ENCODE measurements at regions not wholly inside any gene's neighbourhood (a gene's known extent, or its start where the extent isn't known, plus 50 kb on each side); places are given as distances from the start of the nearest gene placed in this dataset.
"Not testable (repeated sequence)": the region's sequence is repeated elsewhere in the genome, so short reads cannot be mapped to it uniquely, and the experiment has no call there.

GRCh38 chr15:62418496-62418895, 253.4 kb upstream of the C2CD4B start:
- TF ChIP-seq, protein P1, sequence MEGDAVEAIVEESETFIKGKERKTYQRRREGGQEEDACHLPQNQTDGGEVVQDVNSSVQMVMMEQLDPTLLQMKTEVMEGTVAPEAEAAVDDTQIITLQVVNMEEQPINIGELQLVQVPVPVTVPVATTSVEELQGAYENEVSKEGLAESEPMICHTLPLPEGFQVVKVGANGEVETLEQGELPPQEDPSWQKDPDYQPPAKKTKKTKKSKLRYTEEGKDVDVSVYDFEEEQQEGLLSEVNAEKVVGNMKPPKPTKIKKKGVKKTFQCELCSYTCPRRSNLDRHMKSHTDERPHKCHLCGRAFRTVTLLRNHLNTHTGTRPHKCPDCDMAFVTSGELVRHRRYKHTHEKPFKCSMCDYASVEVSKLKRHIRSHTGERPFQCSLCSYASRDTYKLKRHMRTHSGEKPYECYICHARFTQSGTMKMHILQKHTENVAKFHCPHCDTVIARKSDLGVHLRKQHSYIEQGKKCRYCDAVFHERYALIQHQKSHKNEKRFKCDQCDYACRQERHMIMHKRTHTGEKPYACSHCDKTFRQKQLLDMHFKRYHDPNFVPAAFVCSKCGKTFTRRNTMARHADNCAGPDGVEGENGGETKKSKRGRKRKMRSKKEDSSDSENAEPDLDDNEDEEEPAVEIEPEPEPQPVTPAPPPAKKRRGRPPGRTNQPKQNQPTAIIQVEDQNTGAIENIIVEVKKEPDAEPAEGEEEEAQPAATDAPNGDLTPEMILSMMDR (IDR thresholded peaks at IDR 0.05) = not testable (repeated sequence)
- TF ChIP-seq POLR2AphosphoS5 (IDR thresholded peaks at IDR 0.05; ENCODE audit: insufficient read depth in 1 of 2, low read depth in 1 of 2) = not testable (repeated sequence)
